ENCODE measurements at regions not wholly inside any gene's neighbourhood (a gene's known extent, or its start where the extent isn't known, plus 50 kb on each side); places are given as distances from the start of the nearest gene placed in this dataset.
A peak's percentile ranks its signal among the peaks of the same experiment; 100 is the strongest.
"Not testable (repeated sequence)": the region's sequence is repeated elsewhere in the genome, so short reads cannot be mapped to it uniquely, and the experiment has no call there.

DNA sequence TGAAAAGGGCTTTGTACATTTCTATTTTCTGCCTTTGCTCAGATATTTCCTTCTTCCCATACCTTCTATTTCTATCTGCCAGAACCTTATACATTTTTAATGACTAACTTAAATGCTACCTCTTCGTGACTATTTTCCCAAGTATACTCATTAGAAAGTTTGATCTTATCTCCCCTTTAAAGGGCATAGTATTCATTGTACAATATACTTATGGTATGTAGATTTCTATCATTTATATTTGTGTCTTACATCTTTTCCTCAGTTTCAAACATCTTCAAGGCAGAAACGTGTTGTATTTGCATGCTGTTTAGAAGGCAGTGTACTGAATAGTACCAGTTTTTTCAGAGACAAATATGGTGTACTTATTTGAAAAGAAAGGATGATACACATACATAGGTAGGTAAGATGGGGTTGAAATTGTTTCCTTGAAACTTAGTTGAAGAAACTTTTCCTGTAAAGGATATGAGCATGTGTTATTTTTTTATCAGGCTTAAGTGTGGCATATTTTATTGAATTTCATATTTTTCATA is 518.1 kb upstream of the NUDT12 start:
- H2BK12ac ChIP-seq (ENCODE audit: insufficient read length, low read depth, low read length): no peak overlapping the region
- H4K8ac ChIP-seq (replicated peaks; ENCODE audit: insufficient read length, low read depth, low read length): no peak overlapping the region
- no peaks in the 10 kb centered on the region for H3K79me1 ChIP-seq (ENCODE audit: insufficient read depth, low read depth, low read length, poor library complexity, severe bottlenecking)
- no peak overlapping the region for H2AK5ac ChIP-seq (ENCODE audit: insufficient read length, low read length)
- no peak for TF ChIP-seq CTCF (conservative IDR thresholded peaks at IDR 0.05)
- H3K27me3 Mint-ChIP-seq (ENCODE audit: low read depth): no peaks in the 10 kb centered on the region
- peaks cover 6 to 7% of the 10 kb centered on the region in 2 experiments; a peak in 4 of 5 replicates for H3K9me3 Mint-ChIP-seq
- H3K4me2 ChIP-seq (ENCODE audit: insufficient read depth, insufficient read length, low read length): no peak overlapping the region
- no peak overlapping the region for H3K9ac ChIP-seq (ENCODE audit: extremely low read depth, insufficient read length, low read length)
- H3K27ac Mint-ChIP-seq: 0 out of 7 replicates have a peak overlapping the region, but pooled peaks of 1 of the 3 experiments have one; percentile 44
- no peak overlapping the region for H2BK5ac ChIP-seq (ENCODE audit: insufficient read length, low read length)
- no peak overlapping the region for H2AFZ ChIP-seq (ENCODE audit: low read length)
- H4K5ac ChIP-seq (ENCODE audit: insufficient read length, low read depth, low read length): no peak overlapping the region
- H3K4ac ChIP-seq (ENCODE audit: low read depth, low read length): no peak overlapping the region
- no peak overlapping the region for H2BK20ac ChIP-seq (ENCODE audit: low read depth, low read length, poor library complexity, severe bottlenecking)
- no CpG with 5 or more reads among the region's 2 CpGs for whole genome bisulfite sequencing (ENCODE audit: extremely low coverage, insufficient read length, low lambda C conversion rate)
- H3K14ac ChIP-seq (ENCODE audit: insufficient read depth, low read length): no peak overlapping the region
- H4K91ac ChIP-seq (ENCODE audit: insufficient read length, low read depth, low read length): no peak overlapping the region
- DNase-seq: no peak
- H3K4me1 ChIP-seq (ENCODE audit: insufficient read depth, low read length): no peaks in the 10 kb centered on the region; the same call in 1 of the 2 replicates
- no peaks in the 10 kb centered on the region for H3K9me3 ChIP-seq (ENCODE audit: control insufficient read depth, low read depth, low read length)
- H3K23ac ChIP-seq (ENCODE audit: insufficient read length, low read depth, low read length): no peak overlapping the region
- H3K27me3 ChIP-seq (ENCODE audit: insufficient read depth, low read length): no peaks in the 10 kb centered on the region
- H3T11ph ChIP-seq (ENCODE audit: low read length): no peak overlapping the region
- H3K23me2 ChIP-seq (ENCODE audit: insufficient read length, low read depth, low read length, poor library complexity, severe bottlenecking): no peaks in the 10 kb centered on the region
- H2BK15ac ChIP-seq (ENCODE audit: low read depth, low read length): no peak overlapping the region
- H3K56ac ChIP-seq (ENCODE audit: insufficient read length, low read depth, low read length): no peak overlapping the region
- H3K18ac ChIP-seq (ENCODE audit: insufficient read length, low read depth, low read length): no peak overlapping the region
- no peaks in the 10 kb centered on the region for H4K20me1 ChIP-seq (ENCODE audit: control insufficient read depth, insufficient read depth, insufficient read length)
- H3K4me3 Mint-ChIP-seq: peak overlapping the region in 1 of 2 experiments; percentile 2; a peak in 1 of 5 replicates
- H3K79me2 ChIP-seq (ENCODE audit: insufficient read depth, low read length): no peaks in the 10 kb centered on the region
- no peak overlapping the region for H2BK120ac ChIP-seq (ENCODE audit: low read depth, low read length, poor library complexity, severe bottlenecking)
- peaks cover 1 to 5% (median 3%) of the 10 kb centered on the region in 3 experiments; a peak in 4 of 7 replicates for H3K36me3 Mint-ChIP-seq (ENCODE audit: insufficient read depth in 1 of 3, low read depth in 3 of 3)
- H3K27ac ChIP-seq (ENCODE audit: insufficient read length, low read depth, low read length): no peak overlapping the region
- H3K4me1 Mint-ChIP-seq: peaks cover 7 to 10% of the 10 kb centered on the region in 2 experiments

DNA sequence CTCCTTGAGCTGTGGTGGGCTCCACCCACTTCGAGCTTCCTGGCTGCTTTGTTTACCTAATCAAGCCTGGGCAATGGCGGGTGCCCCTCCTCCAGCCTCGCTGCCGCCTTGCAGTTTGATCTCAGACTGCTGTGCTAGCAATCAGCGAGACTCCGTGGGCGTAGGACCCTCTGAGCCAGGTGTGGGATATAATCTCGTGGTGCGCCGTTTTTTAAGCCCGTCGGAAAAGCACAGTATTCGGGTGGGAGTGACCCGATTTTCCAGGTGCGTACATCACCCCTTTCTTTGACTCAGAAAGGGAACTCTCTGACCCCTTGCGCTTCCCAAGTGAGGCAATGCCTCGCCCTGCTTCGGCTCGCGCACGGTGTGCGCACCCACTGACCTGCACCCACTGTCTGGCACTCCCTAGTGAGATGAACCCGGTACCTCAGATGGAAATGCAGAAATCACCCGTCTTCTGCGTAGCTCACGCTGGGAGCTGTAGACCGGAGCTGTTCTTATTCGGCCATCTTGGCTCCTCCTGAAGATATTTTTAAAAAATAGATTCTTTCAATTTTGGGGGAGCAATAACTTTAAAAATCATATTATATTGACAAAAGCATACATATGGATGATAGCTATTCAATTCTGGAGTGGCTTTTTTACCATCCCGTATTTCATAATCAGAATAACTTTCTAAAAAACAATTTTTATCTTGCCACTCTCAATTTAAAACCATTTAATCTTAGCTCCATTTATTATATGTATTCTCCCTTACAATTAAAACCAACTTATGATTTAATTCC is 517.5 kb upstream of the NUDT12 start:
- WGBS (ENCODE audit: extremely low coverage, insufficient read length, low lambda C conversion rate): 100% methylated on average over 1 of the region's 29 CpGs
- not testable (repeated sequence) for H3K9me3 ChIP-seq (ENCODE audit: control insufficient read depth, low read depth, low read length); H3K23me2 ChIP-seq (ENCODE audit: insufficient read length, low read depth, low read length, poor library complexity, severe bottlenecking); H3K56ac ChIP-seq (ENCODE audit: insufficient read length, low read depth, low read length); H4K91ac ChIP-seq (ENCODE audit: insufficient read length, low read depth, low read length); H3K4me2 ChIP-seq (ENCODE audit: insufficient read depth, insufficient read length, low read length); H4K20me1 ChIP-seq (ENCODE audit: control insufficient read depth, insufficient read depth, insufficient read length); H2BK120ac ChIP-seq (ENCODE audit: low read depth, low read length, poor library complexity, severe bottlenecking); H3K4me1 Mint-ChIP-seq; H3K36me3 Mint-ChIP-seq (ENCODE audit: insufficient read depth in 1 of 3, low read depth in 3 of 3); H2AK5ac ChIP-seq (ENCODE audit: insufficient read length, low read length); H2BK20ac ChIP-seq (ENCODE audit: low read depth, low read length, poor library complexity, severe bottlenecking); H2BK5ac ChIP-seq (ENCODE audit: insufficient read length, low read length); H3K27me3 ChIP-seq (ENCODE audit: insufficient read depth, low read length); H3K79me1 ChIP-seq (ENCODE audit: insufficient read depth, low read depth, low read length, poor library complexity, severe bottlenecking); H3T11ph ChIP-seq (ENCODE audit: low read length); H3K14ac ChIP-seq (ENCODE audit: insufficient read depth, low read length); H3K27ac ChIP-seq (ENCODE audit: insufficient read length, low read depth, low read length); H3K18ac ChIP-seq (ENCODE audit: insufficient read length, low read depth, low read length); H2AFZ ChIP-seq (ENCODE audit: low read length); H3K4me1 ChIP-seq (ENCODE audit: insufficient read depth, low read length); H2BK15ac ChIP-seq (ENCODE audit: low read depth, low read length); H3K4ac ChIP-seq (ENCODE audit: low read depth, low read length); H3K9me3 Mint-ChIP-seq; H3K27me3 Mint-ChIP-seq (ENCODE audit: low read depth); DNase-seq; H3K79me2 ChIP-seq (ENCODE audit: insufficient read depth, low read length); H2BK12ac ChIP-seq (ENCODE audit: insufficient read length, low read depth, low read length); H3K23ac ChIP-seq (ENCODE audit: insufficient read length, low read depth, low read length); H4K5ac ChIP-seq (ENCODE audit: insufficient read length, low read depth, low read length); H3K9ac ChIP-seq (ENCODE audit: extremely low read depth, insufficient read length, low read length); H4K8ac ChIP-seq (replicated peaks; ENCODE audit: insufficient read length, low read depth, low read length)
- Mint-ChIP-seq H3K4me3 (peak overlapping the region in 1 of 2 experiments; percentile 53; a peak in 2 of 5 replicates), H3K27ac (0 out of 7 replicates have a peak overlapping the region, but pooled peaks of 1 of the 3 experiments have one; percentile 44)
